Activated T-cell treated with anti-CD3 and anti-CD28 coated beads, Interleukin-2, amount 50 U/mL, for 1 hour (primary cell): ENCODE measurements at regions not wholly inside any gene's neighbourhood (a gene's known extent, or its start where the extent isn't known, plus 50 kb on each side); places are given as distances from the start of the nearest gene placed in this dataset.

ENCODE experiments used
- DNase-seq: peaks from one replicate; pipeline ENCODE4 v3.0.0-alpha.2; 2020

DNA sequence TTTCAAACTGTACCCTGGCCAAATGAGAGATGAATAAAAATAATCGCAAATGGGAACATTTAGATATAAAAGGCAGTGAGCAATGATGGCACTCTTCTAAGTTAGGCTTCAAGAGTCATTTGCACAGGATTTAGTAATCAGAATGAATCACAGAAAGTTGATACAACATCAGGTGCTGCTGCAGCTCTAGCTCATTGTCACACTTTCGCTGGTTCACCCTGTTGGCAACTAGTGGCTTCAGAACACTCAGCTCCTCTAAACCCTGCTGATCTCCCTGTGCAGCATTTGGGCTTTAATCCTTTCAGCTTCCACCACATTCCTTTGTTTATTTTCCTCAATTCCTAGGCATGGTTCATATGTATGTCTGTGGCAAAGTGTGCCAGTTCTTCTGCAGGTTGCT lies 2071.2 kb upstream of the CDH6 start:
- DNase-seq: no peak

DNA sequence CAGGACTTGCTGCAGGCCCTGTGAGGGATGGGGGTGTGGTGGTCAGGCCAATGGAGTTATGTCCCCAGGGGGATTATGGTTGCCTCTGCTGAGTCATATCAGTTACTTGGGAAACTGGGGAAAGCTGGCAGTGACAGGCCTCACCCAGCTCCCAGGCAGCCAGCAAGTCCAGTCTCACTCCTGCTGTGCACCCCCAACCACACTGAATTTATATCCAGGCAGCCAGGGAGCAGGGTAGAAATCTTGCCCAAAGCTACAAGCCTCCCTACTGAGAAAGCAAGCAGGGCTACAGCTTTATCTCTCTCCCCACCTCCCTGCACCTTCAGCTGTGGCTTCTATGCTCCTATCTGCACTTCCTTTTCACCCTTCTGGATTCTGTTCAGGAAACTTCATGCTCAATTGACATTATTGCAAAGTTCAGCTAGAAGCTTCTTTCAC lies 2076.0 kb upstream of the CDH9 start:
- no peak for DNase-seq

DNA sequence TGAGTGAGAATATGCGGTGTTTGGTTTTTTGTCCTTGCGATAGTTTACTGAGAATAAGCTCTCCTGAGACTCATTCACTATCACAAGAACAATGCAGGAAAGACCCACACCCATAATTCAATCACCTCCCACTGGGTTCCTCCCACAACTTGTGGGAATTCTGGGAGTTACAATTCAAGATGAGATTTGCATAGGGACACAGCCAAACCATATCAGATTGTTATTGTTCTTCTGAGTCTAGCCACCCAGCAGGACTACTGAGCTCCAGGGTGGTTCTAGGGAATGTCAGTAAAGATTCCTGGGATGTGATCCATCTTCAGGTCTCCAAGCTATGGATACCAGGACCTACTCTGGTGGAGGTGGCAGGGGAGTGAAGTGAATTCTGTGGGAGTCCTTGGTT lies 2075.1 kb upstream of the CDH9 start:
- no peak for DNase-seq

DNA sequence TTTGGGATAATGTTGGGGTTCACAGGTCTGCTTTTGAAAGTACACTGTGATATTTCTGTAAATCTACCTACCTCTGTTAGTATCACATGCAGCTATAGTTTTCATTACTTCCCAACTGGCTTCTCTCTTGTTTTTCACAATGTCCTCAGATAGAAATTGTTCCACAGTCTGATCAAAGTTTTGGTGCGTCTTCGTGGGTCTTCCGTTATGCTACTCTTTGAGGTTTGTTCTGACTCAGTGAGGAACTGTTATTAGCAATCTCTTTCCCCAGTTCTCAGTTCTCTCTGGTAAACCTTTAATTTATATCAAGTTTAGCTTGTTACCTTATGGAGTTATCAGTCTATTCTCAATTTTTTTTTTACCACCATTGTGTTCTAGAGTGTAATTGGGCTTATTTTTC lies 2061.2 kb upstream of the CDH9 start:
- DNase-seq: no peak

DNA sequence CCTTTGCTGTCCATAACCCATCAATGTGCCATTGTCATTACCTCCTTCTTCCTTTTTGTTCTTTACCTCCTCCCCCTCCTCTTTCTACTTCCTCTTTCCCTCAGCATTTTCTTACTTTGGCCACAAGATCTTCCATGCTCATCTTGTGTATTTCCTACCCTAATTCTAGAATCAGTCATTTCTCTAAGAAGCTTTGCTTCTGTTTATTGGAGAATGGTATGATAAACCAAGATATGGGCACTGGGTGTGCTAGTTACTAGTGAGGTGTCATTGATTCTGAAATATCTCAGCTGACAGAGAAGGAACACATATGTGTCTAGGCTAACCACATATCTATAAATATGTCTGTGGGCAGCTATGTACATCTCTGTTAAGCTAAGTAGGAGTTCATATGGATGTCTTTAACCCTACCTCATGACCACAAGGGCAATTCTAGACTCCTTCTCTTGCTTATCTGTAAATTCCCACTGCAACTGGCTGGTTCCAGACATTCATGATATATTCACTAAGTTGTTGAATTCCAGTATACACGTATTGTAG lies 2051.3 kb upstream of the CDH9 start:
- DNase-seq: no peak

DNA sequence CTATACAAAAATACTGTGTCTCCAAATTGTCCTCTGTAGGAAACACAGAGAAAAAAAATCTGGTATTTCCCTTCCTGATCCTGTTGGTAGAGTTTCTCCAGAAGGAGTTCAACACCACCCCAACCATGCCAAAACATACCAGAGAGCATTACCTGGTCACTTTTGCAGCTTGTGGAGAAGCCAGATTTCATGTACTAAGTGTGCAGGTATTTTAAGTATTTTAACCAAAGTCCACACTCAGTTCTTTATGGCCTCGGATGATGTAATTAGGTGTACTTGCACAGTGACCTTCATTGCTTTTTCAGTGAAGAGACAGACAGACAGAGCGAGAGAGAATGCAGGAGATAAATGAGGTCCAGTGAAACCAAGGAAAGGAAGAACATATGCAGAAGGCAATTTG lies 2046.8 kb upstream of the CDH9 start:
- DNase-seq: no peak

DNA sequence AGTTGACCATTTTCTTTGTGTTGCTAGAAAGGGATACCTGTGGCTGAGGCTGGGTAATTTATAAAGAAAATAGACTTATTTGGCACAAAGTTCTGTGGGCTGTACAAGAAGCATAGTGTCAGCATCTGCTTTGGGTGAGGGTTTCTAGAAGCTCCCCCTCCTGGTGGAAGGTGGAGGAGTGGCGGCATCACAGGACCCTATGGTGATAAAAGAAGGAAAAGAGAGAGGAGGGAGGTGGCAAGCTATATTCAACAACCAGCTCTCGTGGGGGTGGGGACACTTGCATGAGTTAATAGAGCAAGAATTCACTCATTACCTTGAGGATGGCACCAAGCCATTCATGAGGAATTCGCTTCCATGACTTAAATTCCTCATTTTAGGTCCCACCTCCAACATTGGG lies 2041.4 kb upstream of the CDH9 start:
- DNase-seq: no peak

DNA sequence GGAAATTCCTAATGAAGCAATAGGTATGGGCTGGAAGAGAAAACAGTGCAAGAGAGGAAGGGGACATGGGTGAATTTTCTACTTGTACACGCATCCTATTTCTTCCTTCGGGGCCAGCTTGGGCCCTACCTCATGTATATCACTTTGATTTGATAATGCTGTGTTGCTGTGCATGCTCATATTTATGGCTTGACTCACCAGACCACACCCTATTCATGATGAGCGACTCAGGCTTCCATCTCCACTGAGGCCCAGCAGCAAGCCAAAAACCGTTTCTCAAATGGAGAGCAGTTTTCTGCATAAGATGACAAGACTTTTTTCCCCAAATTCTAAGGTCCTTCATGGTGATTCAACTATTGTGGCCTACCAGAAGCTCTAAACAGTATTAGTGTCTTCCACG lies 2039.1 kb upstream of the CDH9 start:
- no peak for DNase-seq

DNA sequence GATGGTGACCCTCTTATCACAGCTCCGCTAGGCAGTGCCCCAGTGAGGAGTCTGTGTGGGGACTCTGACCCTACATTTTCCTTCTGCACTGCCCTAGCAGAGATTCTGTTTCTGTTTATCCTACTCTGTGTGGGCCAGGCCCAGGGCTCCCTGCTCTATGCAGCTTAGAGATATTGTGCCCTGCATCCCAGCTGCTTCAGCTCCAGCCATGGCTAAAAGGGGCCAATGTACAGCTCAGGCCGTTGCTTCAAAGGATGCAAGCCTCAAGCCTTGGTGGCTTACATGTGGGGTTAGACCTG lies 2030.7 kb upstream of the CDH9 start:
- DNase-seq: no peak

DNA sequence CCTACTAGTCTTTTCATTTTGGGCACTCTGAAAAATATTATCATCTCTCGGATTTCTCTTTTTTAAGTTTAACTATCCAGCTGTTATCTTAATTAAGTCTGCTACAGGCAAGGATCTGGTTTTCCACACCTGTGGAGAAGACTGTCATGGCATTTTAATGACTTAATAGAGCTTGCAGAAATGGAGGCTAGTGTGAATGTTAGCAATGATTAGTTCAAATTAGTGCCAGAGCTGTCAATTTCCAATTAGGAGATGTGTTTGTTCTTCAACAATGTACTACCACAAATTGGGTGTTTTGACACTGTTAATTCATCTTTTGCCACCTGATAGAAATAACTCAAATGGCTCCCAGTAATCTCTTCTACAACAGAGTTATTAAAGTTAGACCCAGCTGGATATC lies 2023.0 kb upstream of the CDH9 start:
- DNase-seq: no peak

DNA sequence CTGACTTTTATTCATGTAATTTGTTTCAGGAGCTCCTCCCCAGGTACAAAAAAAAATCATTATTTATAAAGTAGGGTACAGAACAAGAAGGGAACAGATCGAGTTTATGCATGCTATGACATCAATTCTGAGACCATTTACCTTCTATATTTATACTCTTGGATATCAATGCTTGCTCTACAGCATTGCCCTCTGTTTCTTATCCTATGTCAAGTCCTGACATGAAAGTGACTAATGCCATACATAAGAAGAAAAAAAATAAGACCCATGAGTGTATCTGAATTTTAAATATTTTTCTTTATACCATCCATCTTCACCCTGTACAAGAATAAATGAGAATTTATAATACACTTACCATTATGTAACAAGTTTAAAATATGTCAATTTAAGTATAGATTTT lies 2016.3 kb upstream of the CDH9 start:
- no peak for DNase-seq

DNA sequence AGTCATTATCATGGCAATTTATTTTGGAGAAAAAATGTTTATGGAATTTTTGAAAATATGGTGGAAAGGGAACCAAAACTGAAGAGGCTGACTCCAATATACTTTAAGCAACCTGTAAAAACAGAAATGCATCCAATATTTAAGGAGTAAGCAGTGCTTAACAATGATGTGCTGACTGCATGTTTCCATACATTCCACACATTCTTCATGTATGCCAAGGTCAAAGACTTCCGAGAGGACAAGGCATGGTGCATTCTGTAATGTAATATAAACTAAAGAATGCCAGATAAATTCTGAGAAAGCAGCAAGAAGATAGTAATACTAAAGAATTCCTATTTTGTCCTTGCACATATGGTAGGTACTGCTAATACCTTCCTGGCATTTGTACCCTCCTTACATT lies 2015.9 kb upstream of the CDH9 start:
- DNase-seq: no peak

DNA sequence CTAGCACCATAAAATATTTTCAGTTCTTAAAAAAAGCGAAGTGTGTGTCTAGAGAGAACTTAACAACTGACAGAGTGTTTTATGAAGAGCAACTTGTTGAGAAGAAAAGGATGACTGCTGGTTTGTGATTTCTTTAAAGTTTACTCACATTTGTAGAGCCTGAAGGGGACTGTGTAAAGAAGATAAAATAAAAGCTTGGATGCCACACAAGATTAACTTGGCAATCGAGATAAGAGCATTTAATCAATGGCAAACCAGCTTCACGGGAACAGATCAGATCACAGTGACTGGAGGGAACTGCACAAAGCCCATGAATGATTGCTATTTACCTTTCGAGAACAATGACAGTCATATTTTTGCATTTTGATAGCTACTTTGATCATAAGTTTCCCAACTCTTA lies 2013.1 kb upstream of the CDH9 start:
- no peak for DNase-seq

DNA sequence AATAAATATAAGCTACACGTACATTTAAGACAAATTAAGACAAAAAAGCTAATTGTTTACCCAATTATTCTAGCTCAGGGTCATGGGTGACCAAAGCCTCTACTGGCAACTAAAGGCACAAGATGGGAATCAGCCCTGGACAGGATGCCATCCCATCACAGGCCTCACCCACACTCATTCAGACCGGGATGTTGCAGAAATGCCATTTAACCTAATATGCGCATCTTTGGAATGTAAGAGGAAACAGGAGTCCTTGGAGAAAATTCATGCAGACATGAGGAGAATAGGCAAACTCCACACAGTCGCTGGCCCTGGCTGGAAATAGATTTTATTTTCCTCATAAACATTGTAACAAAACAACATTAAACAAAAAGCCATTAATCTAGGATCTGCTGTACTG lies 2003.8 kb upstream of the CDH9 start:
- no peak for DNase-seq

DNA sequence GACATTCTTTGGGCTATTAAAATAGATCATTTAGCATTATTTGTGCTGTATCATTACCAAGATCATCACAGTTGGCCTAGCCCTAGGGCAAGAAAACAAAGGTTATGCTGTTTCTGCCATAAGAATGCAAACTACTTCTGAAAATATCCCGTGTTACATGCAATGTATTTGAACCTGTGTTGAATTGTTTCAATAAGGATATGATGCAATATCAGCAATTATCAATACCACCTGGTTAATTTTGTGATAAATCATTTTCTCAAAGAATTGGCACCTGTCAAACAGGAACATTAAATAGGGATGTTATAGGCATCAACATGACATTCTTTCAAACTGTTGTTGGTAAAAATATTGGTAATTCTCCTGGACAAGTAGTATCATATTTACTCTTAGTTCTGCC lies 2002.0 kb upstream of the CDH9 start:
- DNase-seq: no peak

DNA sequence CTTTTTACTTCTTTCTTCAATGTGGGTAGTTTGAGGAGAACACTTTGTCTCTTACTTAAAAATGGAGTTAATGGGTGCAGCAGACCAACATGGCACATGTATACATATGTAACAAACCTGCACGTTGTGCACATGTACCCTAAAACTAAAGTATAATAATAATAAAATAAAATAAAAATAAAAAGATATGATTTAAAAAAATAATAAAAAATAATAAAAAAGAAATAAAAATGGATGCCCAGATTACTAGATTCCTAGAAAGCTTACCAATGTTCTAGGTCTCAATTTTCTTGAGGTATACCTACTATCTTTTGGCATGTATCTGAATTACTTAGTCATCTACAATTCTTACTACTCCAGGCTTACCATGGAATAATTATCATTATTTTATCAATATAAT lies 2001.6 kb upstream of the CDH9 start:
- no peak for DNase-seq

DNA sequence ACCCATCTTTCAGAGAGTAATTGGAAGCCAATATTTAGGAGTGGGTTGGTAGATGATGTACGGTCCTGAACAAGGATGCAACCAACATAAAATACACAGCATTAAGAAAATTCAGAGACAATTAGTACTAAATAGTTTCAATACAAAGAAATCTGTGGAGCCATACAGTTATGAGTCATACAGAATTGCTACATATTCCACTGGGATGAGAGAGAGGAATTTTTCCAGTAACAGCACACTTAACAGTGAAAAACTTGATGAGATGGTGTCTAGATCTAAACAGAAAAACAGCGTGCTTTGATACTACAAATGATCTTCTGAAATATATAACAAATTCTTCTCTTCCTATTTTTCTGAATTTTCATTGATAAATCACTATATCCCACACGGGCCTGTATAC lies 1999.3 kb upstream of the CDH9 start:
- no peak for DNase-seq

DNA sequence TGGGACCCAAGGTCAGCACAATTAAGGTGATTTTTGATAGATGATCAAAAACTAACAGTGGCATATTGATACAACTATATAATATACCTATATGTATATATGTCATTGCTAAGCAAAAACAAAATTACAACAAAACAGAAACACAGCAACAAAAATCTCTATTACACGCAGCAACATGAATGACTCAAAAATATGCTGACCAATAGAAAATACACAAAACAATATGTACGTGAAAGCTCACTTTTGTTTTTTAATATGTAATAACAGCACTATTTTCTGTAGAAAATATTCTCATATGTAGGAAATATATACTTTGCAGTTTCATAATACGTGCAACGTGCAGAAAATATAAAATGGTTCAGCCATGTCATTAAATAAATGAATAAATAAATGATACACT lies 1985.7 kb upstream of the CDH9 start:
- DNase-seq: no peak

DNA sequence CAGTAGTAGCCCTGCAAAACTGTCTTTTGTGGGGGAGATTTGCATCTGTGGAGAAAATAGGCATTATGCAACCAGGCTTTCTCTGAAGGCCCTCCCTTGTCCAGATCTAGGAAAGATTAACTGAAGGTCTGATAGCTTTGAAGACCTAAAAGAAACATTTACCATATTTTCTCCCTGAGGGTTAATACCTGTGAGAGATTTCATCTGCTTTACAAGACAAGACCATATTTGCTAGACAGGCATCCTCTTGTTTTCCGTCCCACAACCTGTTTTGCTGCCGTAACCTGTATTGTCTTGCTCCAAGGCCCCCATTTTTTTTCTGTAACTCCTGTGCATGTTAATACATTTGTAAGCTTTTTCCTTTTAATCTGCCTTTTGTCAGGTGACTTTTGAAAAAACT lies 1985.2 kb upstream of the CDH9 start:
- no peak for DNase-seq

DNA sequence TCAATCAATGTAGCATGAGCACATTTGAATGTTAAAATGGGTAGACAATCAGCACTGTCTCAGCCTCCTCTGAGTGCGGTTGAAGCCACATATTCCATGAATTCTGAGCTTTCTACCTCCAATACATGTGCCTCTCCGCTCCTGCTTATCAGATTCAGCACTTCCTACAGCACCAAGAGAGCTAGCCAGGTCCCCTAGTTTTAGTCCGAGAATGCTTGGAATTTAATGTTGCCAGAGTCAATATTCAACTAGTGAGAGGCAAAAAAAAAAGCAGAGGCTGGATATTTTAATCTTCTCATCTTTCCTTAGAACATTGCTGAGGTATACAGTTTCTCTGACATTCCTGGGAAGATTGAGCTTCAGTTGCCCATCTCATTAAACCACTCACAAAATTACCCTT lies 1979.1 kb upstream of the CDH9 start:
- DNase-seq: no peak

DNA sequence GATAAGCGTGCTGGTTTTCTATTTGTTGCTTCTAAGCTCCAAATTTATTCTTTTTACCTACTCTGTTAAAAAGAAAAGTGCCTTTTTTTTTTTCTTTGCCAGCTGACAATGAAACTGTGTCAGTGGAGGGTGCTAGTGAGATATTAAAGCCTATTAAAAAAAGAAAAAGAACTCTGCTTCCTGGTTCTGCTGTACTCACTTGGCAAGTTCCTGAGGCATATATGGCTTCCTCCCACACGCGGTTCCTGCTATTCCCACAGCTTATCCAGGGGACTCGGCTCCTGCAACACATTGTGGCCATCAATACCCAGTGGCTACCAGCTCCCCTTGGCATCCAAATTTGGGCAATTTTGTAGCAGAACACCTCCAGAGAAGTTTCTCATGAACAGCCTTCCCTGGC lies 1977.7 kb upstream of the CDH9 start:
- no peak for DNase-seq

DNA sequence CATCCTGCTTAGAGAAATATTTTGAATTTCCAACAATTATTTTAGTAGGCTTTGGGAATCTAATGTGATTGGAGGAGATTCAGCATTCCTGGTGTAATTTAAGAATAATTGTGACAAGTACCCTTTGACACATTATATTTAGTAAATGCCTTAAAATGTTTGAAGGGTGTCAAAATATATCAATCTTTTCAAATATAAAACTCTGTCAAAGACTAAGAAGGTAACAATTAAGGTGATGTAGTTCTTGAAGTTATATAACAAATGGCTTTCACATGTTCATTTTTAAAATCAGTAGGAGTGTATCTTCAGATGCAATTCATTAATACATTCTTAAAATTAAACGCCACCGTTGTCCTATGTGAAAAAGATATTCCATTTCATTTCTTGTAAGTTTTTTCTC lies 1977.1 kb upstream of the CDH9 start:
- no peak for DNase-seq

DNA sequence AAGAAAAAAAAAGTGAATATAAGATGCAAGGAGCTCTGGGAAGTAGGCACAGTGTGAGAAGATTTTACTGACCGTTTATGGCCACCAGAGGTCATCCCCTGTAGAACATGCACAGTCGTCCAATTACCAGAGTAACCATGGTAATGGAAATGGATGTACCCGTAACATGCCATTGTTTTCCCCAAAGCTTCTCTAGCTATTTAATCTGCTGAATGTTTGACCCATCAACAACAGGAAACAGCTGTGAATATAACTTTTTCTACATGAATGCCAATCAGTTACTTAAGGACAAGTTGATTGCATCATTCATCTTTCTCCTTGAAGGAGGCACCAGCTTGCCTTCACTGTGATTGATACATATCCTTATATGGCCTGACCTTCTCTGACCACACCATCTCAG lies 1967.0 kb upstream of the CDH9 start:
- no peak for DNase-seq

DNA sequence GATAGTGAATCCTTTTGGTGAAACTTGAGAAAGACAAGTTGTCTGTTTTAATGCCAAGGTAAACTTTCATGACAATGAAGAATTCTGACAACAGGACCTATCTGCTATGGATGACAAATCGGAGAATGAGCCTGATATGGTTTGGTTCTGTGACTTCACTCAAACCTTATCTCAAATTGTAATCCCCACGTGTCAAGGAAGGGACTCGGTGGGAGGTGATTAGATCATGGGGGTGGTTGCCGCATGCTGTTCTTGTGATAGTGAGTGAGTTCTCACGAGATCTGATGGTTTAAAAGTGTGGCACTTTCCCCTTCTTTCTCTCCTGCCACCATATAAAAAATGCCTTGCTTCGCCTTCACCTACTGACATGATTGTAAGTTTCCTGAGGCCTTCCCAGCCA lies 1964.1 kb upstream of the CDH9 start:
- DNase-seq: no peak

DNA sequence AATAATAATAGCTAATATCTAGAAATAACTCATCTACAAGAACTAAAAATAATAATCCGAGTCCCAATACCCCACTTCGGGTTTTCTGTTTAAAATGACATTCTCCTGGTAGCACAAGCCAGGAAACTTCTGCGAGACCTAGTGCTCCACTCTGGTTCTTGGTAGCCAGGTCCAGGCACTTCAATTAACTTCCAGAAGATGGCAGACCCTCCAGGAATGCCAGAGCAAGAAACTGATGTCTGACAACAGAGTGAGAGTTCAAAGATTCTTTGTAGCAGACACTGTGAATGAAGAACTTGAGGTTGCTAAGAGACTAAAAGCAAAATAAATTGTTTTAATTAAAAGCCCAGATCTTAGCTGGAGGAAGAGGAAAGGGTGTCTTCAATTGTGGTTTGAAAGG lies 1963.3 kb upstream of the CDH9 start:
- DNase-seq: no peak

DNA sequence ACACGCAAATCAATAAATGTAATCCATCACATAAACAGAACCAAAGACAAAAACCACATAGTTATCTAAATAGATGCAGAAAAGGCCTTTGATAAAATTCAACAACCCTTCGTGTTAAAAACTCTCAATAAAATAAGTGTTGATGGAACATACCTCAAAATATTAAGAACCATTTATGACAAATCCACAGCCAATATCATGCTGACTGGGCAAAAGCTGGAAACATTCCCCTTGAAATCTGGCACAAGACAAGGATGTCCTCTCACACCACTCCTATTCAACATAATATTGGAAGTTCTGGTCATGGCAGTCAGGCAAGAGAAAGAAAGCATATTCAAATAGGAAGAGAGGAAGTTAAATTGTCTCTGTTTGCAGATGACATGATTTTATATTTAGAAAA lies 1946.3 kb upstream of the CDH9 start:
- DNase-seq: no peak
